Endothelial cell (in vitro differentiated cells): ENCODE measurements at regions not wholly inside any gene's neighbourhood (a gene's known extent, or its start where the extent isn't known, plus 50 kb on each side); places are given as distances from the start of the nearest gene placed in this dataset.

Source experiments
- DNase-seq: peaks from one replicate; pipeline ENCODE4 v3.0.0; 2021; ENCODE audit warnings: low spot score
- H3K27ac Mint-ChIP-seq: one replicate; pipeline ENCODE4 v1.8.0; 2021; ENCODE audit warnings: mixed read lengths, inconsistent platforms; ENCODE audit not compliant: unreplicated experiment
- H3K27me3 Mint-ChIP-seq: one replicate; pipeline ENCODE4 v1.8.0; 2021; ENCODE audit warnings: mild to moderate bottlenecking, moderate library complexity, mixed read lengths, inconsistent platforms; ENCODE audit not compliant: unreplicated experiment
- H3K36me3 Mint-ChIP-seq: one replicate; pipeline ENCODE4 v1.8.0; 2021; ENCODE audit warnings: mild to moderate bottlenecking, low read depth, mixed read lengths, inconsistent platforms; ENCODE audit not compliant: unreplicated experiment
- H3K4me1 Mint-ChIP-seq: one replicate; pipeline ENCODE4 v1.8.0; 2021; ENCODE audit warnings: mild to moderate bottlenecking, mixed read lengths, inconsistent platforms; ENCODE audit not compliant: unreplicated experiment
- H3K4me3 Mint-ChIP-seq: one replicate; pipeline ENCODE4 v1.8.0; 2021; ENCODE audit warnings: mild to moderate bottlenecking, mixed read lengths, inconsistent platforms; ENCODE audit not compliant: unreplicated experiment
- H3K9me3 Mint-ChIP-seq: one replicate; pipeline ENCODE4 v1.8.0; 2021; ENCODE audit warnings: mixed read lengths, inconsistent platforms; ENCODE audit not compliant: unreplicated experiment
- CTCF ChIP-seq: fragments of 200-600 bp; sonication (generic); IDR thresholded peaks from one replicate; pipeline ENCODE4 v1.5.0; 2021; ENCODE audit warnings: antibody characterized with exemption; ENCODE audit not compliant: unreplicated experiment

GRCh38 chrX:109940411-109940810 lies 62.5 kb upstream of the TMEM164 start:
- no peaks in the 10 kb centered on the region for H3K4me1 Mint-ChIP-seq
- no peak for TF ChIP-seq CTCF
- no peak overlapping the region for H3K27ac Mint-ChIP-seq
- no peak for DNase-seq
- H3K4me3 Mint-ChIP-seq = no peak overlapping the region
- no peaks in the 10 kb centered on the region for H3K36me3 Mint-ChIP-seq
- H3K9me3 Mint-ChIP-seq = no peaks in the 10 kb centered on the region
- no peaks in the 10 kb centered on the region for H3K27me3 Mint-ChIP-seq

GRCh38 chrX:109943092-109943739 lies 59.7 kb upstream of the TMEM164 start:
- no peak for TF ChIP-seq CTCF
- Mint-ChIP-seq H3K9me3 (no peaks in the 10 kb centered on the region), H3K36me3 (no peaks in the 10 kb centered on the region), H3K4me3 (no peak overlapping the region), H3K4me1 (no peaks in the 10 kb centered on the region), H3K27me3 (no peaks in the 10 kb centered on the region), H3K27ac (no peak overlapping the region)
- no peak for DNase-seq

DNA sequence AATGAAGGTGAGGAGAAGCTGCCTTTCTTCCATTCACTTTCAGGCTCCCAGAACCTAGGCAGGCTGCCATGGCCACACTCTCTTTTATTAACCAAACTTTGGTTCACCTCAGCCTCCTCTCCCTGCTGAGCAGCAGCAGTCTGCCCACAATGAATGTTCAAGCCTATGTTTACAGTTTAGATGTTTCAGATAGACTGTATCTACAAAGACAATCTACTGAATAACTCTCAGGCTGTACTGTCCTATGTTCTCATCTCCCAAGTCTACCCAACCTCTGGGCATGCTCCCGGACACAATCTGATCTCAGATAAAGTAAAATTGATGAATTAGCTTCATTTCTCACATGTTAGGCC lies 59.2 kb upstream of the TMEM164 start:
- Mint-ChIP-seq H3K4me1 (no peaks in the 10 kb centered on the region), H3K4me3 (no peak overlapping the region), H3K9me3 (no peaks in the 10 kb centered on the region), H3K36me3 (no peaks in the 10 kb centered on the region), H3K27ac (no peak overlapping the region), H3K27me3 (no peaks in the 10 kb centered on the region)
- no peak for TF ChIP-seq CTCF
- DNase-seq = no peak

DNA sequence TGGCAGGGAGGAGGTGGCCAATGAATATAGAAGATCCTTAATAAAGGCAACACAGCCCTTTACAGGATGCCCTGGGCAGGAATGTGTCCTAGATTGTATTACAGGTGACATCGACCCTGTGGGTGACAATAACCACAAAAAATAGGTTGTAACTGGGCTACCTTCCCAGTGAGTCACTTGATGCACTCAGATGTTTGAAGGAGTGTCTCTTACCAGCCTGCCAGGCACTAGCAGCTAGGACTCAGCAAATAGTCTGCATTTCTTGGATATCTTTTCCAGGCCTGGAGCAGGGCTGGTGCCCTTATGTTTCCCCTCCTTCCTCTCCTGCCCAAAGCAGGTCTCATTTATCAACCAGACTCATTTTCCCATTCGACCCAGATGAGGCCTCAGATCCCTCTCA lies 50.9 kb upstream of the TMEM164 start:
- H3K9me3 Mint-ChIP-seq = no peaks in the 10 kb centered on the region
- DNase-seq = no peak
- H3K4me1 Mint-ChIP-seq = peaks cover 8% of the 10 kb centered on the region
- H3K27me3 Mint-ChIP-seq = peaks cover 1% of the 10 kb centered on the region
- H3K36me3 Mint-ChIP-seq = no peaks in the 10 kb centered on the region
- H3K27ac Mint-ChIP-seq = no peak overlapping the region
- TF ChIP-seq CTCF = no peak
- no peak overlapping the region for H3K4me3 Mint-ChIP-seq

GRCh38 chrX:109952985-109953905 lies 49.7 kb upstream of the TMEM164 start:
- Mint-ChIP-seq H3K4me1 (peaks cover 8% of the 10 kb centered on the region), H3K36me3 (no peaks in the 10 kb centered on the region), H3K9me3 (no peaks in the 10 kb centered on the region), H3K27me3 (peaks cover 1% of the 10 kb centered on the region), H3K27ac (no peak overlapping the region), H3K4me3 (no peak overlapping the region)
- DNase-seq = no peak
- no peak for TF ChIP-seq CTCF
